Esophagus squamous epithelium (tissue), 4 donors: ENCODE measurements at regions not wholly inside any gene's neighbourhood (a gene's known extent, or its start where the extent isn't known, plus 50 kb on each side); places are given as distances from the start of the nearest gene placed in this dataset.

Source experiments
- POLR2A ChIP-seq, 4 donors: fragments of 450-650 bp; IDR thresholded peaks; one replicate each; pipeline ENCODE4 v1.6.1; 2017; ENCODE audit warnings: antibody characterized with exemption in 4 of 4, mild to moderate bottlenecking in 4 of 4, moderate library complexity in 3 of 4
- TF ChIP-seq, protein P1 (sequence below), 6 experiments: fragments of 450-650 bp in 4 of 6; fragments of 200-600 bp in 2 of 6; sonication (generic) in 2 of 6; IDR thresholded peaks; one replicate each; pipeline ENCODE4 v1.5.1; 2016 to 2019; ENCODE audit warnings: antibody characterized with exemption in 6 of 6, mild to moderate bottlenecking in 4 of 6, moderate library complexity in 4 of 6

DNA sequence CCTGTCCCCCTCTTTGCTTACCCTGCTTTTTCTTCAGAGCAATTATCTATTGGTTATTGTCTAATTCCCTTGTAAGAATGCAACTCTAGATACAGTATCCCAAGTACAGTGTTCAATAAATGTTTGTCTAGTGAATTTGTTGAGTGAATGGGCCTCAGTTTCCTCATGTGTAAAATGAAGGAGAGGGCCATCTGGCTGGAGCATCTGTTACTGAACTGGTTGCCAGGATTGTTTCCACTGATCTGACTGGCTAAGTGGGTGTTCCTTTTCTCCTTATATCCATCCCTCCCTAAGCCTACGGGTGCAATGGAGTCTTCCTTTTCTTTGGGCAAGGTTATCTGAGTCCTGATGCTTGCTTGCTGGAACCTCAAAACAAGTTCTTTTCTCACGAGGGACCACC is 185.2 kb upstream of the RPS6KA3 start:
- TF ChIP-seq, protein P1, sequence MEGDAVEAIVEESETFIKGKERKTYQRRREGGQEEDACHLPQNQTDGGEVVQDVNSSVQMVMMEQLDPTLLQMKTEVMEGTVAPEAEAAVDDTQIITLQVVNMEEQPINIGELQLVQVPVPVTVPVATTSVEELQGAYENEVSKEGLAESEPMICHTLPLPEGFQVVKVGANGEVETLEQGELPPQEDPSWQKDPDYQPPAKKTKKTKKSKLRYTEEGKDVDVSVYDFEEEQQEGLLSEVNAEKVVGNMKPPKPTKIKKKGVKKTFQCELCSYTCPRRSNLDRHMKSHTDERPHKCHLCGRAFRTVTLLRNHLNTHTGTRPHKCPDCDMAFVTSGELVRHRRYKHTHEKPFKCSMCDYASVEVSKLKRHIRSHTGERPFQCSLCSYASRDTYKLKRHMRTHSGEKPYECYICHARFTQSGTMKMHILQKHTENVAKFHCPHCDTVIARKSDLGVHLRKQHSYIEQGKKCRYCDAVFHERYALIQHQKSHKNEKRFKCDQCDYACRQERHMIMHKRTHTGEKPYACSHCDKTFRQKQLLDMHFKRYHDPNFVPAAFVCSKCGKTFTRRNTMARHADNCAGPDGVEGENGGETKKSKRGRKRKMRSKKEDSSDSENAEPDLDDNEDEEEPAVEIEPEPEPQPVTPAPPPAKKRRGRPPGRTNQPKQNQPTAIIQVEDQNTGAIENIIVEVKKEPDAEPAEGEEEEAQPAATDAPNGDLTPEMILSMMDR (IDR thresholded peaks at IDR 0.05): no peak
- TF ChIP-seq POLR2A (IDR thresholded peaks at IDR 0.05): no peak
